Left renal cortex interstitium (tissue), 4 donors: ENCODE measurements at regions not wholly inside any gene's neighbourhood (a gene's known extent, or its start where the extent isn't known, plus 50 kb on each side); places are given as distances from the start of the nearest gene placed in this dataset.

Source experiments
- DNase-seq, 4 donors: peaks; one replicate each; pipeline ENCODE4 v3.0.0-alpha.2; 2013; ENCODE audit warnings: low read depth in 4 of 4, low spot score in 2 of 4, missing footprints in 1 of 4

DNA sequence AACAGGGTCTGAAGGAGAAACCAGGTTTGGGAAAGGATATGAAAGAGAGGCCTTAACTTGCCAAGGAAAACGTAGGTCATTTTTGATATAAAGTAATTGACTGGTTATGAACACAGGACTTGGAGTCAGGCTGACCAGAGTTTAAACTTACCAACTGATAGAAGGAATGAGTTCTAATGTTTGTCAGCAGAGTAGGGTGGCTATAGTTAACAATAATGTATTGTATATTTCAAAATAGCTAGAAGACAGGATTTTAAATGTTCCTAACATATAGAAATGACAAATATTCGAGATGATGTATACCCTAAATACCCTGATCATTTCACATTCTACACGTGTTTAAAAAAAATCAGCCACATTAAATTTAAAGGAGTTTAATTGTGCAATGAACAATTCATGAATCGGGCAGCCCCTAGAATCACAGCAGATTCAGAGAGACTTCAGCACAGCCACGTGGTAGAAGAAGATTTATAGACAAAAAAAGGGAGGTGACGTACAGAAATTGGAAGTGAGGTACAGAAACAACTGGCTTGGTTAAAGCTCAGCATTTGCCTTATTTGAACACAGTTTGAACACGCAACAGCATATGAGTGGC lies 52.5 kb upstream of the PLEKHG7 start:
- DNase-seq = no peak

DNA sequence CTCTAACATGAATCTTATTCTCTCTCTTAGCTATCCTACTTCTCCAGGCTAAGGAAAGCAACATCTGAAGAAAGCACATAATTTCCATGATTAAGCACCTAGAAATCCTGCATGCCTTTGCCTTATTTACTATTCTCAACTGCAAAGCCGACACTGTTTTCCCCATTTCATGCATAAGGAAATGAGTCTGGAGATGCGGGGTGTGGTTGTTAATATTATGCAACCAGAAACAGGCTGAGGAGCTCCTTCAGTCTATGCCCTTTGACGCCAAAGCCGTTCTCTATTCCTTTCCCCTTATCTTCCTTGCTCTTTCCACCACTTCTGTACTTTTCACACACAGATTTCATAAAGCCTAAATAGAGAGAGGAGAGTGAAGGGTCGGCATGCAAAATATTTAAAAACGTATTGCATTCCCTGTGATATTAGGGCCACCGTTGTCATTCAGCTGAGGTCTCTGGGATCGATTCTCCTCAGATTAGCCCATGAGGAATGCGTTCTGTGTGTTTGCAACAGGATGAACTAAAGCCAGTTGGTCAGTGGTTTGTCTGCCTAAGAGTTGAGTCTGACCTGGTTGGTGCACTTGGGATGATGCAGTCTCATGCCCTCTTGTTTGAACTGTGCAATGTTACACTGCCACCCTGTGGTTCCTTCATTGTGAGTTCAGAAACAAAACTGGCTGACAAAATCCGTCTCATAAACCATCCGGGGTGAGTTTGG lies 53.1 kb upstream of the PLEKHG7 start:
- peak; percentile 26 to 46 (median 37) for DNase-seq

DNA sequence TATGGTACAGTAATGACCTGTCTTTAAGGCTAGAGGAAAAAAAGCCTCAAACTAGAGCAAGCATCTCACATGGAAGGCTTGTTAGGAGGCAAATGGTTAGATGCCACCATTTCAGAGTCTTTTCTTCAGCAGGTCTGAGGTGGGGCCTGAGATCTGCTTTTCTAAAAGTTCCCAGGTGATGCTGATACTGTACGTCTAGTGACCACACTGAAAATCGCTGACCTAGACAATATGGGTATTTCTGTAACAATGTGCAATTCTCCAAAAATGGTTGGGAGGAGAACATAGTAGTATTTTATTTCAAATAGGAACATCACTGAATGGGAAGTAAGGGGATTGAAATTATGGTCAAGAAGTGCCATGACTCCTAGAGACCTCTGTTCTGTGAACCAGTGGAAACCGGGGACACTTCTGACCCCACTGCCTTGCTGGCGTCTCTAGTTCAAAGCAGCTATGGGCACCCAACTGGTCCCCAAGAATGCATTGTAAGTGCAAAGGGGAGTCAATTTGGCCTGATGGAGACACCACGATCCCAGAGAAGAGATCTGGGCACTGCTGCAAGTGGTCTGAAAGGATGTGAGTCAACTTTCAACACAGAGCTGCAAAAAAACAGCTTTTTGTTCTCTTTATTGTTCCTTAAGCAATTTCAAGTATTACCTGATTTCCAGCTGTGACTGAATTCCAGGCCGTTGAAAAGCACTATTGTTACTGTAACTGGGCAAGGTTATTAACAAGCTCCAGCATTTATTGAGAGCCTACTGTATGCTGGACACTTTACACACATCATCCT lies 54.4 kb upstream of the PLEKHG7 start:
- no peak for DNase-seq

DNA sequence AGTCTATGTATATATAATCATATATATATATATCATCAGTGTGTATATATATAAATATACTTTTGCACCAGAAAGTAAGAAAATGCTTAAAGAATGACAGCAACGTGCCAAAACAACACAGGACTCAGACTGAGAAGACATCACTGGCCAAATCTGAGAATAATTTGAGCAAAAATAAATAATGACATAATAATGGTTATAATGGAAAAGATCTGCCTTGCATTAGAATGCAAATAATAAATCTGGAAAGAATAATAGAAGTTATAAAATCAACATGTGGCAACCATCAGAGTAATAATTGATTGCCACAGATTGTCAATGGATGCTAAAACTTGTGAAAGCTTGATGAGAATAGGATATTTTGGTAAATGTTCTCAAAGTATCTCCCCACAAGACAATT lies 61.5 kb upstream of the PLEKHG7 start:
- no peak for DNase-seq

DNA sequence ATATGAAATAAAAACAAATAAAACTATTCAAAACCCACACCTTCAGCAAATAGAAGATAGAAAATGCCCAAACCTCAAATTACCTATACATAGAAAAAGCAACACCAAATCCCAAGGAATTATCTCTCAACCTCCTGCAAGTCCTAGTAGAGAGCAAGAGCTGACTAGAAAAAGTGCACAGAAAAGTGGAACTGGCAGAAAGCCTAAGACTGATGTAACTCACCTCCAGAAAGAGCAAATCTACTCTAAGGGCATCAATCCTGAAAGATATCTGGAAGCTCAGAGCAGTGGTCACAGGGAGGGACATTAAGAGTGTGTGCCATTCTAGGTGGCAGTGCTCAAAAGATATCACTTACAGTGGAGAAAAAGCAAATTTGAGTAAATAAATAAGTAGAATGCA lies 62.1 kb upstream of the PLEKHG7 start:
- no peak for DNase-seq

DNA sequence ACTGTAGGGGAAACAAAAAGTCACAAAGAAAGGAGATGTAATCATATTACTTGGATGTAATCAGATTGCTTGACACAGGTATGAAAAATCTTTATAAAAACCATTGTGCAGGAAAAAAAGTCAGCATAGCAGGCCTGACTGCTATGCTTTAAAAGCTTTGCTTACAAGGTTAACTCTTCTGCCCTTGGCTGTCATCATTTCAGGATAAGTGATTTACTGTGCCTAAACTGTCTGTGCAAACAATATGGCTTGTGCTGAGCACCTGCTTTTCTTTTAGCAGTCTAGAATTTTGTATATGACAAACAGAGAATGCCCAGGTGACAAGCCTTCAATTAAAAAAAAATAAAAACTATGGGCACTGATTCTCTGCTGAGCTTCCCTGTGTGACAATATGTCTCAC lies 63.8 kb upstream of the PLEKHG7 start:
- DNase-seq = no peak

DNA sequence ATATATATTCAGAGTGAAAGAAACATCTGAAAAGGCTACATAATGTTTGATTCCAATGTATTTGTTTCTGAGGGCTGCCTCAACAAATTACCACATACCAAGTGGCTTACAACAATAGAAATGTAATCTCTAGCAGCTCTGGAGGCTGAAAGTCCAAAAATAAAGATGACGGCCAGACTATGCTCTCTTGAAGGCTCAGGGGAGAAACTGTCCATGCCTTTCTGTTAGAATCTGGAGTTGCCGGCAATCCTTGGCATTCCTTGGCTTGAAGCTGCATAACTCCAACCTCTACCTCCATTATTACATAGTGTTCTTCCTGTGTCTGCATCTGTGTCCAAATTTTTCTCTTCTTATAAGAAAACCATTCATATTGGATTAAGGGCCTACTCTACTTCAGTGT lies 68.1 kb upstream of the PLEKHG7 start:
- no peak for DNase-seq

DNA sequence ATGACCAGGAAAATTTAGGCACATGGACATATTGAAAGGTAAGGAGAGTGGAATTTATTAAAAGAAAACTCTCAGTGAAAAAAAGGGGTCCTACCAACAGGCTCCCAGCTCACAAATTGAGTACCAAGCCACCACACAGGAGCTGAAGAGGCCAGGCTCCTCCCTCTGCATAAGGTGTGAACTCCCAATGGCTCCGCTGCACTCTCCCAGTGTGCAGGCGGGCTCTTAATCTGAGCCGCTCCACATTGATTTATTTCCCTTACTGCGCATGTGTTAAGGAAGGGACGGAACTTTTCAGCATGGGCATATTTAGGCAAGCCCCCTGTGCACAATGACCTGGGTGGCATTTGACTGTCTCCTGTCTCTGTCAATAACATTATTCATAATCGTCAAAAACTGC lies 68.6 kb upstream of the PLEKHG7 start:
- DNase-seq = no peak

DNA sequence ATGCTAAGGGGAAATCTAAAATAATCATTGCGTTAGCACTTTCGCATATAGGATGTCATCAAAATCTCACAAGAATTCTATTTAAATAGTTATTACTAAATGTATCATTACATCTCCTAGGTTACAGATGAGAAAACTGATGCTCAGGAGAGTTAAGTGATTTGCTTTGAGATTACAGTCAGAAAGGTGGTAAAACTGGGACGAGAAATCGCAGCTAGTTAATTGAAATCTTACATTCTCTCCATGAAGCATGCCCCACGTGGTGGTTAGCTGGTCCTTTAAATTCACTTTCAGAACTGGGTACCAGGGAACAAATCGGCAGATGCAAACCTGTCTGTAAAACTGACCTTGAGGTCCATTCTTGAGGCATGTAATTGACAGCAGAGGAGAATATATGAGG lies 71.8 kb upstream of the PLEKHG7 start:
- DNase-seq = no peak

DNA sequence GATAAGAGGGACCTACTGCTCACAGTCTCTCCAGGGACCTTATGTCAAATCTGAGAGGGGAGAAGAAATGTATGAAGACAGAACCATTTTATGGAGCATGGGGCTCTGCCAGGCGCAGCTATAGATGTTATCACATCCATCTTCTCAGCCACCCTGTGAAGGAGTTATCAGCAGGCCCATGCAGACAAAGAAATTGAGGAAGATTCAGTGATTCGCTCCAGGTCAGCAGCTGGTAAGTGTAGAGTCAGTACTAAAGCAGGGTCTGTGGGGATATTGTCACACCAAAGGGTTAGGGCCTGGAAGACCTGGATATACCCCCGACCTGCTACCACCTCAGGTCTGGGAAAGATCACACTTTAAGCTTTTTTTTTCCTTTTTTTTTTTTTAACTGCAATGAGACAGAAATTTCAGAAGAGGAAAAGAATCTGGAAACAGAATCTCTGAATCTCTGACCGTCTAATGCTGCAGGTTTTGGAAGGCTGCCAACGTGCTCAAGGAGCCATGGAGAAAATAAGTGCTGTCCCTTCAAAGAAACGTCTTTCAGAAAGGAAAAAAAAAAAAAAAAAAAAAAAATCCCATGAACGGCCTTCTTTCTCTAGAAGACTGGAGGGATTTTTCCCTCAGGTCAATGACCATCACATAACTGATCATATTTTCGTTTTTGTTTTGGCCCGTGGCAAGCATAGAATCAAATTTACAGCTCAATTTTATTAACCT lies 73.3 kb upstream of the PLEKHG7 start:
- peak in 2 of 4 donors; percentile 36 to 65 for DNase-seq

DNA sequence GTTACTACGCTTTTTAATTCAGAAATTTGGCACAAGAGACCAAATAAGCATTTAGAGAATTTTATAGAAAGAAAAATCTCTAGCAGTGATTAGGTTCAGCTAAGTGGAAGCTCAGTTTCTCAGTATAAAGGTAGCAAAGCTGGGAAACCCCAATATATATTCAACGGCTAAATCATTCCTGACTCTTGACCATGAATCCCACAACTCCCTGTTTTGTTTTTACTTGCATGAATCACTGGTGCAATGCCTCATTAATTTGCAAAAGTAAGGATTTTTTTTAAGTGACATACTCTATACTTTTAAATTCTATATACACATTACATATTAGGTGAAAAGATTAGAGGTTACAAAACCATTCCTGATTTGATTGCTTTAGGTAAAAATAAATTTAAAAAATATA lies 74.3 kb upstream of the PLEKHG7 start:
- no peak for DNase-seq

DNA sequence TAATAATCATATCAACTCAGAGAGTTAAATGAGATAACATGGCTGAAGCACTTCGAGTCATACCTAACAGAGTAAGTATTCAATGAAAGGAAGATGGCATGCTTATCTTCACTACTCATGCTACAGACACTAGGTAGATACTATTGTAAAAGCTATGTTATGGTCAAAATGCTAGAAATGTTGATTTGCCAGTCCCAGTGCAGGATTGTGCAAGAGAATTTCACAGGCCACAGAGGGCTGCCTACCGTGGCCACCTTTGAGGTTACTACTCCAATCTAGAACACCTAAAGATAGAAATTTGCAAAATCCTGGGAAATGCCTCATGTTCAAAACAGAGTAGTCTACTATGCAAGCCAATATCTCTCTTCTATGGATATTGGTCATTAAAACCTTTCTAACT lies 75.3 kb upstream of the PLEKHG7 start:
- DNase-seq = no peak

DNA sequence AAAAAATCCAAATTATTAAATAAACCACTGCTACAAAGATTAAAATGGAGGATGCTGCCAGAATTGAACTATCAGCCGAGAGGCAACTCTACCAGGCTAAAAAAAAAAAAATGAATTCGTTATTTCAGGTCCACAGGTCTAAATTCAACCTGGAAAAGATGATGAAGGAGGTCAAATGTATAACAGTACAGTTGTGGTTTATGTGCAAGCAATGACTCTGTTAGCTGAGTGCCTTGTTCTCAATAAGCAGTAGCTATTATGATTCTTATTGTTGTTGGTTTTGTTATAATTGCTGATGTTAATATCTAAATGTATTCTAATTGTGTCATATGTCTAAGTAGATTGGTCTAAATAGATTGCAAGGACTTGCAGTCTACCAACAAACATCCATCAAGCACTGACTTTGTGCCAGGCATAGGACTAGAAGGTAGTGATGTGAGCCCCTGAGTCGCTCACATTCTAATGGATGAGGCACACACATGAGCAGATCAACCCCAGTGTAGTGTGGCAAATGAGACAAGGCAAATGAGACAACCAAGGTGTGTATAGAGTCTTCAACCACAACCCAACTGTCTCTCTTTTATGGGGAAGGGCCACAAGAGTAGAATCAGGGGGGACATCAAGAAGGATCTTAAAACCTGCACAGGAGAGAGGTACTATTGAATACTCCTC lies 77.0 kb upstream of the PLEKHG7 start:
- DNase-seq = no peak

DNA sequence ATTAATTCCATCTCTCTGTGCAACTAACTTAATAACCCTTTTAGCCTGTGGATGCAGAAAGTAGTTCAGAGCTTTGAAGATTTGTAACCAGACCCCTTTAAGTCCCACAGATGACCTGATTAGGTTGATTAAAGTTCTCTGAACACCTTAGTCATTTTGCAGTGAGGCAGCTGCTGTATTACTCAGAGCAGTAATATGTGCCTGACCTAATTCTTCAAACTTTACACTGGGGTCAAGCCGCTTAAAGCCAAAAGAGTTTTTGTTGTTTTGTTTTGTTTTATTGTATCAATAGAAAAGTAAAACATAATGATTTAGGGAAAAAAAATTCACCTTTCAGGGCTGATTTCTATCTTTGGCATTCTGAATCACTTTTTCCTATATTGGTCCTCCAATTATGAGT lies 78.6 kb upstream of the PLEKHG7 start:
- DNase-seq = no peak

DNA sequence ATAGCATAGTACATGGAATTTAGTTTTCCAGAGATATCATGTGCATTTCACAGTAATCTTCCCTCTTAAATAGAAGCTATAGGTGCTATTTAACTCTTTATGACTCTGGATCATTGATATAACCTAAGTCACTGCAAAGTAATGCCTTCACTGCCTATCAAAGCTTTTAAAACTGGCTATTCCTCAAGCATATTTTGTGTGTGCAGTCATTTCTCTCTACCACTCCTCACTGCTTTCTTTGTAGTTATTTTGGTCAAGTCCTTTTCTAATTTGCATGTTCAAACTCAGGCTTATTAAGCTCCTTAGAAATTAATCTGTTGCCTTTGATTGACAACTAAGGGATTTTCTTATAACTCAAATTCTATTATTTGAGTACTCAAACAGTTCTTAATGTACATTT lies 79.4 kb upstream of the PLEKHG7 start:
- DNase-seq = no peak

DNA sequence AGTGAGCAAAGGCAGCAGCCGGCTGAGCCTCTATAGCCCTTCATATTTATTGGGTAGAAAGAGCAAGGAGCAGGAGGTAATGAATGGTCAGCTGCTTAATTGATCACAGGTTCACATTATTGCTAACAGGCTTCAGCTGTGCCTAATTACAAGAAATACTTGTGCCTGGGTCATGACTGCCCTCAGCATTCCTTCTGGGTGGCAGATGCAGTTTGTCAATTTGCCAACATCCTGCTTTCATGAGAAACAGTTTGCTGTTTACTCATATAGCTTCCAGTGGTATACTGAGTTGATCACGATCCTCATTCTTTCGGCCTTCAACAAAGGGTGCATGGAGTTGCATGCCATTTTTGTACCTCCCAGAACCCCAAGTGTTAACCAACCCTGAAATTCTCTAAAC lies 81.0 kb upstream of the PLEKHG7 start:
- DNase-seq = no peak

DNA sequence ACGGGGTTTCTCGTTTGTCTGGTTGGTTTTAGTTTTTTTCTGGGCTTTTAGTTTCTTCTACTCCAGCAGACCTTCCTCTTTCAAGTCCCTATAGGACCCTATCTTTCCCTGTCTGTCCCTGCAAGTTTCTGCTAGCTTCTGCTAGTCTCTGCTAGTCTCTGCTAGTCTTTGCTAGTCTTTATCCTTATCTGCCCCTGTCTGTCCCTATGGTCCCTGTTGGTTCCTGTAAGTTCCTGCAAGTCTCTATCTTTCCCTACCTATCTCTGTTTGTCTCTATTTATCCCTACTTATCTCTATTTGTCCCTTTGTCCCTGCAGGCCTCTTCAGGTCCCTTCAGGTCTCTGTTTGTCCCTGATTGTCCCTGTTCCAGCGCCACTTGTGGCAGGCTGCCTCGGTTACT lies 81.5 kb upstream of the PLEKHG7 start:
- DNase-seq = no peak

DNA sequence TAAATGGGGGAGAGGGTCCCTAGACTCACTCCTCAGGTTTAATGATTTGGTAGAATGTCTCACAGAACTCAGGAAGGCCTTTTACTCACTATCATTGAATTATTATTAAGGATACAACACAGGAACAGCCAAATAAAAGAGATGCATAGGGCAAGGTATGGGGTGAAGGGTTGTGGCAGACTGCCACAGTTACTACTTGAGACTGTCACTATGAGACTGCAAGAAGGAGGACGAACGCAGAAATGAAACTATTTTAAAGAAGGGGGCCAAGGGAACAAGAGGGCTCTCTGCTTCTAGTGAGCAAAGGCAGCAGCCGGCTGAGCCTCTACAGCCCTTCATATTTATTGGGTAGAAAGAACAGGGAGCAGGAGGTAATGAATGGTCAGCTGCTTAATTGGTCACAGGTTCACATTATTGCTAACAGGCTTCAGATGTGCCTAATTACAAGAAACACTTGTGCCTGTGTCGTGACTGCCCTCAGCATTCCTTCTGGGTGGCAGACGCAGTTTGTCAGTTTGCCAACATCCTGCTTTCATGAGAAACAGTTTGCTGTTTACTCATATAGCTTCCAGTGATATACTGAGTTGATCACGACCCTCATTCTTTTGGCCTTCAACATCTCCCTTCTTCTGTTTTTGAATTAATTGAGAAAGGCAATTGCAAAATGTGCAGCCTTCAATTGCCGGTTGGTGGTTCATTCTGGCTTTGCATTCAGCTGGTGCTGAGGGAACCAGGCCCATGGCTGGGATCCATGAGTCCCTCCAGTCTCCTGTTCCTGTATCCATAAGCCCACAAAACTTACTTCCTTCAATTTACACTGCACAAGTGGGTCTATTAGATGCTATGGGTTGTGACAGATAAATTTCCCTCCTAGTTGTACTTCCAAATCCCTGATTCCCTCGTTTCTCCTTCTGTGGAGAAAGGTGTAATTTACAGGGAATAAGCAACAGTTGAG lies 82.8 kb upstream of the PLEKHG7 start:
- DNase-seq = no peak

DNA sequence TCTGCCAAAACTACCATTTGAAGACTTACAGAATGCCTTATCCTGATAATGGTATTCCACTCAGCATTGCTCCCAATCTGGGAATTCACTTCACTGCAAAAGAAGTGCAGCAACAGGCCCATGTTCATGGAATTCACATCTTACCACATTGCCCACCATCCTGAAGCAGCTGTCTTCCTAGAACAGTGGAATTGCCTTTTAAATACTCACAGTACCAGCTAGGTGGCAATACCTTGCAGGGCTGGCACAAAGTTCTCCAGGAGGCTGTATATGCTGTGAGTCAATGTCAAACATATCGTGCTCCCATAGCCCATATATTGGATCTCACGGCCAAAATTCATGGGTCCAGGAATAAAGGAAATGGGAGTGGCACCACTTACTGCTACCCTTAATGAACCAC lies 83.8 kb upstream of the PLEKHG7 start:
- DNase-seq = no peak

DNA sequence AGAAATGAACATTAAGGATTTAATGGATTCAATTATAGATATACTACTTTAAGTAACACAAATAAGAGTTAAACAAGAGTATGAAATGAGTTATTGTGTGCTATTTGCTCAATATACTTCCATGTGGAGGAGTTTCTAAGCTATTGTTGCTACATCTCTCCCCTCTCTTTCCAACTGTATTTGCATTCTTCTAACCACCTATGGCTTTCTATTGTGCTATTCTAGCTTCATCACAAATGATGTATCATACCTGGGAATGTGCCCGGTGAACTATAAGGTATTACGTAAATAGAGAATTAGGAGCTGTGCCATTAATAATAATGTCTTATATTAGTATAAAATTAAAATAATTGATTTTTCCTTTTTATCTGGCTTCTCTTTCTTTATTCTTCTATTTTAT lies 87.1 kb upstream of the PLEKHG7 start:
- DNase-seq = no peak
